NCI-H226 (cell line): ENCODE measurements at regions not wholly inside any gene's neighbourhood (a gene's known extent, or its start where the extent isn't known, plus 50 kb on each side); places are given as distances from the start of the nearest gene placed in this dataset.

ENCODE experiments used
- DNase-seq: peaks from one replicate; pipeline ENCODE4 v3.0.0-alpha.2; 2015

GRCh38 chr9:89797937-89798455 lies 193.2 kb downstream of the GADD45G start:
- DNase-seq: no peak

- DNase-seq: no peak
Measured at GRCh38 chr9:89798547-89799120, 193.8 kb downstream of the GADD45G start.

GRCh38 chr9:89799221-89799620 lies 194.4 kb downstream of the GADD45G start:
- no peak for DNase-seq

GRCh38 chr9:89799766-89800165 lies 195.0 kb downstream of the GADD45G start:
- DNase-seq: no peak

GRCh38 chr9:89801341-89801740 lies 196.5 kb downstream of the GADD45G start:
- no peak for DNase-seq

GRCh38 chr9:89801742-89802670 lies 197.2 kb downstream of the GADD45G start:
- no peak for DNase-seq

GRCh38 chr9:89802781-89803355 lies 198.1 kb downstream of the GADD45G start:
- no peak for DNase-seq

GRCh38 chr9:89803403-89803802 lies 198.6 kb downstream of the GADD45G start:
- DNase-seq: no peak

GRCh38 chr9:89804766-89805531 lies 200.1 kb downstream of the GADD45G start:
- no peak for DNase-seq

- DNase-seq: no peak
Measured at GRCh38 chr9:89805571-89806292, 200.9 kb downstream of the GADD45G start.

GRCh38 chr9:89806371-89807100 lies 201.7 kb downstream of the GADD45G start:
- DNase-seq: no peak

- DNase-seq: no peak
Measured at GRCh38 chr9:89807101-89807395, 202.2 kb downstream of the GADD45G start.

GRCh38 chr9:89807682-89808075 lies 202.9 kb downstream of the GADD45G start:
- DNase-seq: no peak

GRCh38 chr9:89808076-89808755 lies 203.4 kb downstream of the GADD45G start:
- DNase-seq: no peak

GRCh38 chr9:89808756-89809181 lies 204.0 kb downstream of the GADD45G start:
- DNase-seq: no peak

- no peak for DNase-seq
Measured at GRCh38 chr9:89810431-89810830, 205.6 kb downstream of the GADD45G start.

- DNase-seq: no peak
Measured at GRCh38 chr9:89811356-89811755, 206.5 kb downstream of the GADD45G start.

- DNase-seq: no peak
Measured at GRCh38 chr9:89811886-89812450, 207.2 kb downstream of the GADD45G start.

GRCh38 chr9:89812556-89813181 lies 207.9 kb downstream of the GADD45G start:
- no peak for DNase-seq

GRCh38 chr9:89813482-89813881 lies 208.7 kb downstream of the GADD45G start:
- DNase-seq: no peak
